Neural cell (in vitro differentiated cells): ENCODE measurements at regions not wholly inside any gene's neighbourhood (a gene's known extent, or its start where the extent isn't known, plus 50 kb on each side); places are given as distances from the start of the nearest gene placed in this dataset.

Source experiments
- CTCF ChIP-seq: fragments of 450-650 bp; IDR thresholded peaks from 2 replicates; pipeline ENCODE4 v1.5.1; 2014; ENCODE audit warnings: antibody characterized with exemption, mild to moderate bottlenecking, moderate library complexity; ENCODE audit not compliant: poor library complexity, severe bottlenecking
- POLR2AphosphoS5 ChIP-seq: IDR thresholded peaks from 2 replicates; pipeline ENCODE4 v1.6.1; 2012
- RAD21 ChIP-seq: fragments of 450-650 bp; conservative IDR thresholded peaks from 2 replicates; pipeline ENCODE4 v1.6.1; 2014; ENCODE audit warnings: antibody characterized with exemption, mild to moderate bottlenecking, moderate library complexity

GRCh38 chr2:222033541-222033940 lies 265.3 kb downstream of the PAX3 start:
- TF ChIP-seq CTCF (no peak), POLR2AphosphoS5 (no peak), RAD21 (no peak)
